Fibroblast of lung (primary cell): ENCODE measurements at regions not wholly inside any gene's neighbourhood (a gene's known extent, or its start where the extent isn't known, plus 50 kb on each side); places are given as distances from the start of the nearest gene placed in this dataset.

ENCODE experiments used
- EZH2 ChIP-seq: IDR thresholded peaks from 2 replicates; pipeline ENCODE4 v1.5.1; 2012; ENCODE audit warnings: low read length, control low read depth, mild to moderate bottlenecking; ENCODE audit errors: missing control alignments
- TF ChIP-seq, protein P1 (sequence below), 2 donors: IDR thresholded peaks in 1 of 2; conservative IDR thresholded peaks in 1 of 2; 1 replicate in 1 of 2; 2 replicates in 1 of 2; pipeline ENCODE4 v1.5.1; 2011 to 2012; ENCODE audit warnings: low read length in 2 of 2, control low read depth in 1 of 2, inconsistent platforms in 1 of 2, low read depth in 1 of 2, mild to moderate bottlenecking in 1 of 2

DNA sequence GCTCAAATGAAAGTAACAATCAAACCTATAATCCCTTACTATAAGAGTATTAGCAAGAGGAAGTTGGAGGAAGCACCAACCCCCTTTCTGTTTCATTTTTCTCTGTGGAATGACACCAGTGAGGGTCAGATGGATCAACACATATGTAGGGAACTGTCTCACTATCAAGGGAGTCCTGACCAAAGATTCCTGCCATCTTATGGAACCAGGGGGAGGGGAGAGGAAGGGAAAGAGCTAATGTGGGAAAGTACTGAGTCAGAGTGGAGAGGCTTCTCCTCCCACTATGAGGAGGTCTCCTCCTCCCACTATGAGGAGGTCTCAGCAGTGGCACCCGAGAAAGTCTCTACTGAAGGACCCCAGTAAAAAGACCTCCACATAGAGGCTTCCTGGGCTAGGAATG, 73.3 kb upstream of the PCSK1 start:
- TF ChIP-seq, protein P1, sequence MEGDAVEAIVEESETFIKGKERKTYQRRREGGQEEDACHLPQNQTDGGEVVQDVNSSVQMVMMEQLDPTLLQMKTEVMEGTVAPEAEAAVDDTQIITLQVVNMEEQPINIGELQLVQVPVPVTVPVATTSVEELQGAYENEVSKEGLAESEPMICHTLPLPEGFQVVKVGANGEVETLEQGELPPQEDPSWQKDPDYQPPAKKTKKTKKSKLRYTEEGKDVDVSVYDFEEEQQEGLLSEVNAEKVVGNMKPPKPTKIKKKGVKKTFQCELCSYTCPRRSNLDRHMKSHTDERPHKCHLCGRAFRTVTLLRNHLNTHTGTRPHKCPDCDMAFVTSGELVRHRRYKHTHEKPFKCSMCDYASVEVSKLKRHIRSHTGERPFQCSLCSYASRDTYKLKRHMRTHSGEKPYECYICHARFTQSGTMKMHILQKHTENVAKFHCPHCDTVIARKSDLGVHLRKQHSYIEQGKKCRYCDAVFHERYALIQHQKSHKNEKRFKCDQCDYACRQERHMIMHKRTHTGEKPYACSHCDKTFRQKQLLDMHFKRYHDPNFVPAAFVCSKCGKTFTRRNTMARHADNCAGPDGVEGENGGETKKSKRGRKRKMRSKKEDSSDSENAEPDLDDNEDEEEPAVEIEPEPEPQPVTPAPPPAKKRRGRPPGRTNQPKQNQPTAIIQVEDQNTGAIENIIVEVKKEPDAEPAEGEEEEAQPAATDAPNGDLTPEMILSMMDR (conservative IDR thresholded peaks at IDR 0.05 in 1 of 2, IDR thresholded peaks at IDR 0.05 in 1 of 2; ENCODE audit: low read depth in 1 of 2, low read length in 2 of 2): no peak
- TF ChIP-seq EZH2: no peak
